Lung (tissue), 11 donors: ENCODE measurements at regions not wholly inside any gene's neighbourhood (a gene's known extent, or its start where the extent isn't known, plus 50 kb on each side); places are given as distances from the start of the nearest gene placed in this dataset.

Experiments used
- ATAC-seq: fragments of 200-7000 bp; cut with Tn5 transposase; one replicate; pipeline ENCODE4 v1.9.1; 2020; ENCODE audit warnings: moderate number of reproducible peaks; ENCODE audit not compliant: insufficient read depth, low FRiP score
- DNase-seq, 3 donors: peaks; one replicate each; pipeline ENCODE4 v3.0.0-alpha.2; 2013 to 2017
- H3K27ac ChIP-seq, 2 donors: one replicate each; pipeline ENCODE4 v1.5.1; 2013; ENCODE audit warnings: mild to moderate bottlenecking in 2 of 2, moderate library complexity in 2 of 2, control low read depth in 1 of 2, inconsistent platforms in 1 of 2, low read depth in 1 of 2, low read length in 1 of 2
- H3K27me3 ChIP-seq, 3 donors: one replicate each; pipeline ENCODE4 v1.5.1; 2013; ENCODE audit warnings: low read length in 2 of 3; ENCODE audit not compliant: control insufficient read depth in 3 of 3, insufficient read depth in 3 of 3
- H3K36me3 ChIP-seq, 4 donors: one replicate each; pipeline ENCODE4 v1.5.1; 2013; ENCODE audit warnings: low read length in 4 of 4, mild to moderate bottlenecking in 1 of 4, moderate library complexity in 1 of 4; ENCODE audit not compliant: control insufficient read depth in 4 of 4, insufficient read depth in 4 of 4
- H3K4me1 ChIP-seq, 5 donors: one replicate each; pipeline ENCODE4 v1.5.1; 2013; ENCODE audit warnings: low read length in 5 of 5, mild to moderate bottlenecking in 2 of 5, moderate library complexity in 1 of 5; ENCODE audit not compliant: control insufficient read depth in 5 of 5, insufficient read depth in 5 of 5
- H3K4me3 ChIP-seq: one replicate; pipeline ENCODE4 v1.5.1; 2013; ENCODE audit warnings: mild to moderate bottlenecking, control low read depth, moderate library complexity
- H3K9ac ChIP-seq, 2 donors: one replicate each; pipeline ENCODE4 v1.5.1; 2013; ENCODE audit warnings: low read length in 2 of 2, control low read depth in 1 of 2; ENCODE audit not compliant: insufficient read depth in 1 of 2
- H3K9me3 ChIP-seq, 4 donors: one replicate each; pipeline ENCODE4 v1.5.1; 2013; ENCODE audit warnings: low read length in 3 of 4, mild to moderate bottlenecking in 1 of 4, moderate library complexity in 1 of 4; ENCODE audit not compliant: control insufficient read depth in 4 of 4, insufficient read depth in 3 of 4
- WGBS, 2 donors: extraction: QIAGEN DNeasy Blood & Tissue Kit; methylation state at CpG; one replicate each; pipeline ENCODE4 v1.1.7; 2013; 5-methylcytosine and 5-hydroxymethylcytosine counted together
- TF ChIP-seq, protein P1 (sequence below): IDR thresholded peaks from 2 replicates; pipeline ENCODE4 v1.5.1; 2012; ENCODE audit warnings: mild to moderate bottlenecking; ENCODE audit errors: control extremely low read depth, extremely low read depth
- donor health status: control.
- donor health status: control.
- donor health status: Bipolar disorder and iron deficiency.
- donor health status: healthy.
- donor health status: DM: yes; HTN: yes; CAD: no.

DNA sequence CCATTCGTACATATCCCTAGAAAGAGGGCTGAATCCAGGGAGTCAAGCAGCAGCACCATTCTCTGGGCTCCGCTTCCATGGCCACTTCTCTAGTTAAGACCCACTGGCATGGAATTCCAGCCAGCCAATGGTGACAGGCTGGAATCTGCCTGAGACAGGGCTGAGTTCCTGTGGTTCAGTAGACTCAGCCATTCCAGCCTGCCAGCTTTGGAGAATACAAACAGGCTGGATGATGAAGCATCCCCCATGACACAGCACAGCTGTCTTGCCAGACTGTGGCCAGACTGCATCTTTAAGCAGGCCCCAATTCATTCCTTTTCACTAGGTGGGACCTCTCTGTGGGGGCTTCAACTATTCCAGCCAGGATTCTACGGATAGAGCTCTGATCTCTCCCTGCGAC is 329.6 kb downstream of the XPNPEP1 start:
- TF ChIP-seq, protein P1, sequence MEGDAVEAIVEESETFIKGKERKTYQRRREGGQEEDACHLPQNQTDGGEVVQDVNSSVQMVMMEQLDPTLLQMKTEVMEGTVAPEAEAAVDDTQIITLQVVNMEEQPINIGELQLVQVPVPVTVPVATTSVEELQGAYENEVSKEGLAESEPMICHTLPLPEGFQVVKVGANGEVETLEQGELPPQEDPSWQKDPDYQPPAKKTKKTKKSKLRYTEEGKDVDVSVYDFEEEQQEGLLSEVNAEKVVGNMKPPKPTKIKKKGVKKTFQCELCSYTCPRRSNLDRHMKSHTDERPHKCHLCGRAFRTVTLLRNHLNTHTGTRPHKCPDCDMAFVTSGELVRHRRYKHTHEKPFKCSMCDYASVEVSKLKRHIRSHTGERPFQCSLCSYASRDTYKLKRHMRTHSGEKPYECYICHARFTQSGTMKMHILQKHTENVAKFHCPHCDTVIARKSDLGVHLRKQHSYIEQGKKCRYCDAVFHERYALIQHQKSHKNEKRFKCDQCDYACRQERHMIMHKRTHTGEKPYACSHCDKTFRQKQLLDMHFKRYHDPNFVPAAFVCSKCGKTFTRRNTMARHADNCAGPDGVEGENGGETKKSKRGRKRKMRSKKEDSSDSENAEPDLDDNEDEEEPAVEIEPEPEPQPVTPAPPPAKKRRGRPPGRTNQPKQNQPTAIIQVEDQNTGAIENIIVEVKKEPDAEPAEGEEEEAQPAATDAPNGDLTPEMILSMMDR: no peak
- WGBS, 2 donors: 57 to 68% methylated on average over 4 of the region's 4 CpGs
- no peak overlapping the region for H3K27ac ChIP-seq

DNA sequence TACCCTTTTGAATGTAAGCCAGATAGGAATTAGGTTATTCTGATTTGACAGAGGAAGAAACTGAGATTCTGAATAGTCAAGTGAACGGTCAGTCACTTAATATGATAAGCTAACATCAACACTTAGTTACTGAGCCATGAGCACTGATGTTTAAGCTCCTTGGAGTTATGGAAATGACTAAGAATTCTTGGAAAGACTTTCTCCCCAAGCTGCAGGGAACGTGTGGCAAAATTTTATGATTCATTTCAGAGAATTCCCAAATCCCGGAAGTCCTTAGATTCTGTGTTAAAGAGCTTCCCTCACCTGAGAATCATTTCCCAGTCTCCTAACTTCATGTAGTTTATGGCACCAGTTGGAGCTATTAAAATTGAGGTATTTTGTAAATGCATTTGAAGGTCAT is 330.9 kb downstream of the XPNPEP1 start:
- ATAC-seq: no peak
- peaks cover 0 to 6% (median 0%) of the 10 kb centered on the region in 4 donors for H3K9me3 ChIP-seq
- H3K36me3 ChIP-seq: no peaks in the 10 kb centered on the region
- no peaks in the 10 kb centered on the region for H3K27me3 ChIP-seq
- no peak overlapping the region for H3K27ac ChIP-seq
- no peak overlapping the region for H3K9ac ChIP-seq
- H3K4me1 ChIP-seq: no peaks in the 10 kb centered on the region
- H3K4me3 ChIP-seq: no peak overlapping the region
- TF ChIP-seq, protein P1: no peak
- 79 to 89% methylated on average over 3 of the region's 3 CpGs for WGBS, 2 donors
- no peak for DNase-seq

More for the DNA sequence above, 329.6 kb downstream of the XPNPEP1 start:
- no peak for ATAC-seq
- H3K27me3 ChIP-seq: no peaks in the 10 kb centered on the region
- DNase-seq: no peak
- peaks cover 0 to 6% (median 0%) of the 10 kb centered on the region in 4 donors for H3K9me3 ChIP-seq
- H3K9ac ChIP-seq: no peak overlapping the region
- no peaks in the 10 kb centered on the region for H3K4me1 ChIP-seq
- no peak overlapping the region for H3K4me3 ChIP-seq
- H3K36me3 ChIP-seq: no peaks in the 10 kb centered on the region

DNA sequence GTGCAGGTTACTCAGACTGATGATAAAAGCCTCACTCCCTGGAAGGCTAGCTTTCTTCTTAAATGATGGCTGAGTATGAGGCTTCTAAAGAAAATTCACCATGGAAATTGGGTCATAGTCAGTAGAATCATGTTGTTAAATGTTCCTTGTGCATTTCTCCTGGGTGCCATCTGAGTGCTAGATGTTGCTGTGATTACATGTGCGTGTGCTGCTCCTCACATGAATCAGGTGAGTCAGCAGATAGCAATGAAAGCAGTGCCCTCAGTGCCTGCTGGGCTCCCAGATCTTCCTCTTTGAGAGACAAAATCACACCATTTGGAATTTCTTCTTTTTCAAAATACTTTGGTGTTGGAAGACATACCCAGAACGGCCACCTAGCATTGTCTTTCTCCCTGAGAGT is 331.7 kb downstream of the XPNPEP1 start:
- Histone ChIP-seq H3K4me1 (no peaks in the 10 kb centered on the region), H3K9ac (no peak overlapping the region), H3K36me3 (no peaks in the 10 kb centered on the region), H3K9me3 (peaks cover 0 to 5% (median 0%) of the 10 kb centered on the region in 4 donors), H3K4me3 (no peak overlapping the region), H3K27ac (no peak overlapping the region), H3K27me3 (no peaks in the 10 kb centered on the region)
- TF ChIP-seq, protein P1: no peak
- 68 to 81% methylated on average over 2 of the region's 2 CpGs for WGBS, 2 donors
- DNase-seq (no peak), ATAC-seq (no peak)

DNA sequence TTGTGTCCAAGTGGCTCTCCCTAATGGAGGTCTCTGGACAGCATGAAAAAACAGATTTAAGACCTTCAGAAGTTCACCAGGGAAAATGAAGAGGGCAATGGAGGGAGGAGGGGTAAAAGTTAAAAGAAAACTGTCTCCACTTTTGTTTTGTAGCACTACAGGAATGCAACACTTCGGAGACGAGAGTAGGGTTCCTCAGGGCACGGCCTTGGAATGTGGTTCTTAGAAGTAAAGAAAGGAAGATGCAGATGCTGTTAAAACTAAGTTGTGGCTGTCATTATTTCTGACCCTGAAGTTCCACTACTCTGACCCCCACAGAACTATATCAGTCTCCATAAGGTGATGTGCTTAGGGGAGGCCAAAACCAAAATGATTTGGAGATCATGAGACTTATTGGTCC is 335.1 kb downstream of the XPNPEP1 start:
- Histone ChIP-seq H3K4me3 (no peak overlapping the region), H3K36me3 (no peaks in the 10 kb centered on the region), H3K27me3 (no peaks in the 10 kb centered on the region), H3K9ac (no peak overlapping the region), H3K4me1 (no peaks in the 10 kb centered on the region), H3K27ac (no peak overlapping the region), H3K9me3 (no peaks in the 10 kb centered on the region)
- WGBS, 2 donors: 64 to 73% methylated on average over 3 of the region's 3 CpGs
- no peak for ATAC-seq
- no peak for DNase-seq
- TF ChIP-seq, protein P1: no peak
